Activated CD8-positive, alpha-beta memory T cell treated with anti-CD3 and anti-CD28 coated beads, Interleukin-2, amount 50 U/mL, for 24 hours (primary cell): ENCODE measurements at regions not wholly inside any gene's neighbourhood (a gene's known extent, or its start where the extent isn't known, plus 50 kb on each side); places are given as distances from the start of the nearest gene placed in this dataset.

Experiments
- DNase-seq: peaks from one replicate; pipeline ENCODE4 v3.0.0-alpha.2; 2020; ENCODE audit errors: extremely low read depth

- DNase-seq, result no peak
Measured at GRCh38 chrX:39802908-39803307, 294.9 kb downstream of the BCOR start.

- no peak for DNase-seq
Measured at GRCh38 chrX:39805022-39805421, 292.7 kb downstream of the BCOR start.

GRCh38 chrX:39805825-39806224, 291.9 kb downstream of the BCOR start:
- DNase-seq, result no peak

GRCh38 chrX:39808471-39808917, 289.3 kb downstream of the BCOR start:
- no peak for DNase-seq

- DNase-seq, result no peak
Measured at GRCh38 chrX:39809331-39809730, 288.4 kb downstream of the BCOR start.

DNA sequence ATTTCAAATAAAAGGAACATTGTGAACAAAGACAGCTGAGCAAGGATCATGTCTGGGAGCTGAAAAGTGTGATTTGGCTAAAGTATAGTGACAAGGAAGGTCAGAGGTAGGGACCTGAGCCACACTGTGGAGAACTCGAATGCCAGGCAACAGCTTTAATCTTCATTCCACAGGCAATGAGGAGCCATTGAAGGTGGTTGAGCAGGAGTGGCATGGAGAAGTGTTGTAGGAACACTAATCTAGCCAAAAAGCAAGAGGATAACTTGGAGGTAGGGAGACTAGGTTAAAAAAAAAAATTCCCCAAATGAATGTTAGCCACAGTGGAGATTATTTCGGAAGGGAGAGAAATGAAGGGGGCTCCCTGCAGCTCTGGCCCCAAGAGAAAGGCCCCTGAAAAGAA, 286.9 kb downstream of the BCOR start:
- DNase-seq, result no peak

DNA sequence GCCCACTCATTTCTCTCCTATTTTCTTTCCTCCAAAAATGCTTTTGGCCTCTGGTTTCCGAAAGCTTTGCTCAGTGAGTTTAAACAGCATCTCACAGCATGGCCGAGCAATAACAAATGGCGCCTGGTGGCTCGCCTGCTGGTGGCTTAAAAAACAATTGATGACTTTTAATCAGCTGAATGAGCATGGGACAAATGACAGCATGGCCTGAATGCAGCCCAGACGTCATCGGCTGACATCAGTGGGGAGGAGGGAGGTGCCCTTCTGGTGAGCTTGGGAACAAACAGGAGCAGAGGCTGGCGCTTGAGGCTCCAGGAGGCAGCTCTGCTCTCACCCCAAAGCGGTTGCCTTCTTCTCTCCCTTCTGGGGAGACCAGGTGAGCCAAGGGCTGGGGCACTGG, 286.4 kb downstream of the BCOR start:
- DNase-seq, result no peak

DNA sequence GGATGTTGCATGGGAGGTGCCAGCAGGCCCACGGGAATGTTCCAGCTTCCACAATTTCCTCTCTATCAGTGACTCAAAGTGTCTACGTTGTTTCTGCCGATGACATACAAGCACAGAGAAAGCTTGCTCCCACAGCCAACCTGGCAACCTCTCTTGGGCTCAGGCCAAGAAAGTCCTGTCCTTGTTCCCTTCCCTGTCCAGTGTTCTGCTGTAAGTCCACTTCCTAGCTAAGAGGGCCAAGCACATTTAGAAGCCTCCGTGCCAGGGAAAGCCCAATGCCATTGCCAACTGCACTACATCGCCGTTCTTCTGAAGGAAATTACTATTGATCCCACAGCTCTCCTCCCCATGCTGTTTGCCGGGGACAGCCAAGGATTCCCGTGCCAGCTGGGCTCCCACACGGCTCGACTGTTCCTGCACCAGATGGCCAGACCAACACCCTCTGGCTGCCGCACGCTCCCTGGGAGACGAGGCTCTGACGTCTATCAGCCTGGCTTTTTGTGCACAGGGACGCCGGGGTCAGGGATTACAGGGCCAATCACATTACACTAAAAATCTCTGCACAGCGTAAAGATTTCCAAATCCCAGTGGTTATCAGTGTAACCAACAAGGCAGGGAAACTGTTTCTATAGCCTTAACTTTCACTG, 284.0 kb downstream of the BCOR start:
- no peak for DNase-seq

DNA sequence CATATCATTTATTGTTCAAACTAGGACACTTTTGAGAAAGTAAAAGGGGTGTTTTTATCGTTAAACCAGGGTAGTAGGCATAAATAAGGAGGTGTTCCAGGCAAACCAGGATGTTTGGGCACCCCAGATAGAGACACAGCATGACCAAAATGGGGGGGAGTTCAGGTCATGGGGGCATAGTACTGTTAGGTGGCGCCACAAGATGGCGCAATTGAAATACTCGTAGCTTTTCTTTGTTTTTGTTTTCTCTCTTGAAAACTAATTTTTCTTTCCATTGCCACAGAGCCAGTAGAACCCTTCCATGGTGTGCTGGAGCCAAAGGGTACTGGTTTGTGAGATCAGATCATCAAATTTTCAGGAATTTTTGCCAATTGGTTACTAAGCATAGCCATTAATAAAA, 283.4 kb downstream of the BCOR start:
- no peak for DNase-seq

GRCh38 chrX:39815631-39816030, 282.1 kb downstream of the BCOR start:
- no peak for DNase-seq

GRCh38 chrX:39816871-39817731, 280.7 kb downstream of the BCOR start:
- no peak for DNase-seq

DNA sequence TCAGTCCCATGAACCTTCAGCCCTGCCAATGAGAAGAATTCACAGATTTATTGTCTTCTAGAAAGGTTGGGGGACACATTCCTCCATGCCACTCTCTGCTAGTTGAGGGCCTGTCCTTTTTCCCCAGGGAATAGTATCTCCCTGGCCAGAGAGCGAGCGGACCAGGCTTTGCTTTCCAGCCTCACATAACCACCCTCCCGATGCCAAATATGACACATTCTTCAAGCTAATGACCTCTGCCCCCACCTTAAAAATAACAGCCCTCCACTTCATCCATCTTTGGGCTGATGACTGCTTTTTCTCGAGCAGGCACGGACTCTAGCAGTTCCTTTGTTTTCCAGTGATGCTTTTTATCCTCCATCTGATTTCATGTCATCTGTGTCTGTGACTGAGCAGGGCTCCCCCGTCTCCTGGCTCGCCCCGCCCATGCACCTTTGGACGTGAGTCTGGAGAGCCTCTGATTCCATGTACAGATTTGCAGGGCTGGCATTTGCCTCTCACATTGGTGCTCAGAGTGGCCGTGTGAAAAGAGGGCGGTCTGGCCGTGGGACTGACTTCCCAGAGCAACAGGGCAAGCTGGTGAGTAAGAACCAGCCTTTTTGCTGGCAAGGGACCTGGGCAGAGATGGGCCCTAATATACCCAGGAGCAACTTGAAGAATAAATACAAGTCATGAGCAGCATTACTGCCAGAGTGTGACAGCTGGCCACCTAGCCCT, 279.8 kb downstream of the BCOR start:
- no peak for DNase-seq

DNA sequence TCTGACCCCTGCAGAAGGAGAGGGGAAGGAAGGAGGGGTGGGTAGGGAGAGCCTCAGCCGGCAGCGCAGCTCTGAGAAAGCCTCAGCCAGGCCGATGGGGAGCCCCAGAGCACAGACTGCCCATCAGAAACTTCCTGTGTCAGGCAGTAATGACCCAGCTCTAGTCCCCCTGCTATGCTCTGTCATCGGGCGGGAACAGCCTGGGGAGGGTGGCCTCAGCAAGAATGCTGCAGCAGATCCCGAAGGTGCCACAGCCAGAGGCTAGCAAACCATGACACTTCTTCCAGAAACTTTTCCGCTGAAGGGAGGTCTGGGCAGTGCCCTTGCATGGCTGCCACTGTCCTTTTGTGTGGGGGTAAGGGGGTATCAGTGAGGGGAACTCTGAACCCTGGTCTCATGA, 279.0 kb downstream of the BCOR start:
- DNase-seq, result no peak

- no peak for DNase-seq
Measured at GRCh38 chrX:39819921-39820849, 277.6 kb downstream of the BCOR start.

- no peak for DNase-seq
Measured at GRCh38 chrX:39820938-39821708, 276.6 kb downstream of the BCOR start.

DNA sequence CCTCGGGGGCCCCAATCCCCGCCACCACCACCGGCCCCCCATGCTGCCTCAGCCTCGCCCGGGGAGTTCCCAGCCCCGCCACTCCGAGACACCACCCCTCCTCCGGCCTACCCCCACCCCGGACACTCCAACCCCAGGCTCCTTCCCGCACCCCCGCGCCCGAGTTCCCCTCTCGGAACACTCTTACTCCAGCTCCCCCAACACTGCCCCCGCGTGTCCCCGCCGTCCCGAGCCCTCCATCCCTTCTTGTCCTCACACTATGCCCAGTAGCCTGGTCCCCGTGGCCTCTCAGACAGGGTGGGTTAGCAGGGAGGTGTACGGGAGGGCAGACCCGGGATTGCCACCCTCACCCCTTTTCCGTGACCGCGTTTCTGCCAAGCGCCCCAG, 276.1 kb downstream of the BCOR start:
- no peak for DNase-seq

- DNase-seq, result no peak
Measured at GRCh38 chrX:39822133-39822748, 275.5 kb downstream of the BCOR start.

DNA sequence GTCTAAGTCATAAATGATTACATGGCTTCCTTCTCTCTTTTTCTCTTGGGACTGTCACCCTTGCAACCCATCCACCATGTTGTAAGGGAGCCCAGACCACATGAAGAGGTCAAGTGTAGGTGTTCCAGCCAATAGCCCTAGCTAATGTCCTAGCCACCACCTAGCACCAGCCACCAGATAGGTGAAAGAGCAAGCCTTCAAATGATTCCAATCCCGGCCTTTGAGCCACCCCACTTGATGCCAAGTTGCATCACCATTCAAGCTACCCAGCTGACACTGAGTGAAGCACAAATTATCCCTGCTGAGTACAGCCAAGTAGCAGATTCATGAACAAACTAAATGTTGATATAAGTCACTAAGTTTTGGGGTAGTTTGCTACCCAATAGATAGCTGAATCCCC, 274.3 kb downstream of the BCOR start:
- no peak for DNase-seq

DNA sequence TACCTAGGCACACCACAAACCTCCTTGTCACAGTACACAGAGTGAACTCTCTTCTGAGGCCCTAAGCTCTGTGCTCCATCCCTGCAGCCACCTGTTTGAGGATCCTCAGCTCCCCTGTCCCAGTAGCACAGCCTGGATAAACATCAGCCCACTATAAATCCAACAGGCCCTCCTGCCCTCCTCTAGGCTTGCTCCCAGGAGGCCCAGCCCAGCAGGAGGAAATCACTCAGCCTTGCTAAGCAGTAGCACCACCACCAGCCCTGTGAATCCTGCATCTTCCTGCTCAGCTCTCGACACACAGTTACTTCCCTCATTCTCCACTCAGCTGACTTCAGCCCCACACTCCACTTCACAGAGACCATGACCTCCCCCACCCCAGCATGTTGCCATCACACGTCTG, 273.9 kb downstream of the BCOR start:
- DNase-seq, result no peak

GRCh38 chrX:39826813-39827543, 270.8 kb downstream of the BCOR start:
- no peak for DNase-seq
